ENCODE measurements at regions not wholly inside any gene's neighbourhood (a gene's known extent, or its start where the extent isn't known, plus 50 kb on each side); places are given as distances from the start of the nearest gene placed in this dataset.

- no peaks in the 10 kb centered on the region for H3K9me3 ChIP-seq (ENCODE audit: control insufficient read depth in 4 of 4, low read length in 3 of 4)
- 98% methylated on average over 1 of the region's 1 CpG for WGBS
These were observed 51.1 kb upstream of the ROPN1 start for GRCh38 chr3:124043023-124043422.

More at GRCh38 chr3:124043023-124043422, 51.1 kb upstream of the ROPN1 start:
- H3K4me3 ChIP-seq (ENCODE audit: low read depth in 1 of 3, low read length in 3 of 3) = no peak overlapping the region
- no peak for DNase-seq (ENCODE audit: low spot score)
- no peaks in the 10 kb centered on the region for H3K36me3 ChIP-seq (ENCODE audit: control insufficient read depth in 4 of 4, insufficient read depth in 3 of 4, low read depth in 1 of 4, low read length in 3 of 4)
- H3K27me3 ChIP-seq (ENCODE audit: control insufficient read depth in 4 of 4, insufficient read depth in 4 of 4, low read length in 3 of 4) = no peaks in the 10 kb centered on the region
- H3K4me1 ChIP-seq (ENCODE audit: control insufficient read depth in 4 of 4, insufficient read depth in 4 of 4, low read length in 3 of 4) = no peaks in the 10 kb centered on the region
- no peak for TF ChIP-seq HNF4G (IDR thresholded peaks at IDR 0.05)
- no peak for TF ChIP-seq YY1 (IDR thresholded peaks at IDR 0.05)
- TF ChIP-seq EGR1 (IDR thresholded peaks at IDR 0.05; ENCODE audit: low read depth in 2 of 2) = no peak
- no peak for TF ChIP-seq JUND (IDR thresholded peaks at IDR 0.05)
- TF ChIP-seq GABPA (IDR thresholded peaks at IDR 0.05 in 1 of 2, conservative IDR thresholded peaks at IDR 0.05 in 1 of 2) = no peak
- TF ChIP-seq, protein P1, sequence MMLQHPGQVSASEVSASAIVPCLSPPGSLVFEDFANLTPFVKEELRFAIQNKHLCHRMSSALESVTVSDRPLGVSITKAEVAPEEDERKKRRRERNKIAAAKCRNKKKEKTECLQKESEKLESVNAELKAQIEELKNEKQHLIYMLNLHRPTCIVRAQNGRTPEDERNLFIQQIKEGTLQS (IDR thresholded peaks at IDR 0.05) = no peak
- TF ChIP-seq NR2F2 (IDR thresholded peaks at IDR 0.05) = no peak
- TF ChIP-seq RAD21 (IDR thresholded peaks at IDR 0.05) = no peak
- TF ChIP-seq SP1 (IDR thresholded peaks at IDR 0.05) = no peak
- TF ChIP-seq FOXA2 (IDR thresholded peaks at IDR 0.05) = no peak
- no peak for TF ChIP-seq TAF1 (conservative IDR thresholded peaks at IDR 0.05)
- TF ChIP-seq RXRA (IDR thresholded peaks at IDR 0.05) = no peak
- TF ChIP-seq HNF4A (conservative IDR thresholded peaks at IDR 0.05) = no peak
- TF ChIP-seq, protein P2, sequence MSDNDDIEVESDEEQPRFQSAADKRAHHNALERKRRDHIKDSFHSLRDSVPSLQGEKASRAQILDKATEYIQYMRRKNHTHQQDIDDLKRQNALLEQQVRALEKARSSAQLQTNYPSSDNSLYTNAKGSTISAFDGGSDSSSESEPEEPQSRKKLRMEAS (IDR thresholded peaks at IDR 0.05) = no peak
- TF ChIP-seq, protein P3, sequence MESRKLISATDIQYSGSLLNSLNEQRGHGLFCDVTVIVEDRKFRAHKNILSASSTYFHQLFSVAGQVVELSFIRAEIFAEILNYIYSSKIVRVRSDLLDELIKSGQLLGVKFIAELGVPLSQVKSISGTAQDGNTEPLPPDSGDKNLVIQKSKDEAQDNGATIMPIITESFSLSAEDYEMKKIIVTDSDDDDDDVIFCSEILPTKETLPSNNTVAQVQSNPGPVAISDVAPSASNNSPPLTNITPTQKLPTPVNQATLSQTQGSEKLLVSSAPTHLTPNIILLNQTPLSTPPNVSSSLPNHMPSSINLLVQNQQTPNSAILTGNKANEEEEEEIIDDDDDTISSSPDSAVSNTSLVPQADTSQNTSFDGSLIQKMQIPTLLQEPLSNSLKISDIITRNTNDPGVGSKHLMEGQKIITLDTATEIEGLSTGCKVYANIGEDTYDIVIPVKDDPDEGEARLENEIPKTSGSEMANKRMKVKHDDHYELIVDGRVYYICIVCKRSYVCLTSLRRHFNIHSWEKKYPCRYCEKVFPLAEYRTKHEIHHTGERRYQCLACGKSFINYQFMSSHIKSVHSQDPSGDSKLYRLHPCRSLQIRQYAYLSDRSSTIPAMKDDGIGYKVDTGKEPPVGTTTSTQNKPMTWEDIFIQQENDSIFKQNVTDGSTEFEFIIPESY (IDR thresholded peaks at IDR 0.05) = no peak
- TF ChIP-seq, protein P4, sequence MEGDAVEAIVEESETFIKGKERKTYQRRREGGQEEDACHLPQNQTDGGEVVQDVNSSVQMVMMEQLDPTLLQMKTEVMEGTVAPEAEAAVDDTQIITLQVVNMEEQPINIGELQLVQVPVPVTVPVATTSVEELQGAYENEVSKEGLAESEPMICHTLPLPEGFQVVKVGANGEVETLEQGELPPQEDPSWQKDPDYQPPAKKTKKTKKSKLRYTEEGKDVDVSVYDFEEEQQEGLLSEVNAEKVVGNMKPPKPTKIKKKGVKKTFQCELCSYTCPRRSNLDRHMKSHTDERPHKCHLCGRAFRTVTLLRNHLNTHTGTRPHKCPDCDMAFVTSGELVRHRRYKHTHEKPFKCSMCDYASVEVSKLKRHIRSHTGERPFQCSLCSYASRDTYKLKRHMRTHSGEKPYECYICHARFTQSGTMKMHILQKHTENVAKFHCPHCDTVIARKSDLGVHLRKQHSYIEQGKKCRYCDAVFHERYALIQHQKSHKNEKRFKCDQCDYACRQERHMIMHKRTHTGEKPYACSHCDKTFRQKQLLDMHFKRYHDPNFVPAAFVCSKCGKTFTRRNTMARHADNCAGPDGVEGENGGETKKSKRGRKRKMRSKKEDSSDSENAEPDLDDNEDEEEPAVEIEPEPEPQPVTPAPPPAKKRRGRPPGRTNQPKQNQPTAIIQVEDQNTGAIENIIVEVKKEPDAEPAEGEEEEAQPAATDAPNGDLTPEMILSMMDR (IDR thresholded peaks at IDR 0.05; ENCODE audit: low read depth, low read length, missing input control) = no peak
- TF ChIP-seq FOXA1 (IDR thresholded peaks at IDR 0.05) = no peak
- no peak for TF ChIP-seq REST (IDR thresholded peaks at IDR 0.05)
- no peak overlapping the region for H3K27ac ChIP-seq (ENCODE audit: low read depth in 1 of 2, low read length in 2 of 2)
- no peak overlapping the region for H3K9ac ChIP-seq (ENCODE audit: low read depth in 1 of 2, low read length in 2 of 2)

Data from liver (tissue), 8 donors.